Adrenal gland (tissue), 5 donors: ENCODE measurements at regions not wholly inside any gene's neighbourhood (a gene's known extent, or its start where the extent isn't known, plus 50 kb on each side); places are given as distances from the start of the nearest gene placed in this dataset.

Experiments used
- POLR2A ChIP-seq, 2 donors: fragments of 450-650 bp; IDR thresholded peaks; one replicate each; pipeline ENCODE4 v1.6.1; 2017; ENCODE audit warnings: antibody characterized with exemption in 2 of 2, mild to moderate bottlenecking in 2 of 2, moderate library complexity in 1 of 2
- TF ChIP-seq, protein P1 (sequence below), 6 experiments: fragments of 450-650 bp in 4 of 6; fragments of 200-600 bp in 2 of 6; sonication (generic) in 1 of 6; IDR thresholded peaks; 1 replicate in 5 of 6; 2 replicates in 1 of 6; pipeline versions ENCODE4 v1.5.1 to v1.8.0; 2016 to 2021; ENCODE audit warnings: antibody characterized with exemption in 6 of 6, mild to moderate bottlenecking in 2 of 6, moderate library complexity in 1 of 6
- donor health status: DM: no; HTN: no; CAD: no.

DNA sequence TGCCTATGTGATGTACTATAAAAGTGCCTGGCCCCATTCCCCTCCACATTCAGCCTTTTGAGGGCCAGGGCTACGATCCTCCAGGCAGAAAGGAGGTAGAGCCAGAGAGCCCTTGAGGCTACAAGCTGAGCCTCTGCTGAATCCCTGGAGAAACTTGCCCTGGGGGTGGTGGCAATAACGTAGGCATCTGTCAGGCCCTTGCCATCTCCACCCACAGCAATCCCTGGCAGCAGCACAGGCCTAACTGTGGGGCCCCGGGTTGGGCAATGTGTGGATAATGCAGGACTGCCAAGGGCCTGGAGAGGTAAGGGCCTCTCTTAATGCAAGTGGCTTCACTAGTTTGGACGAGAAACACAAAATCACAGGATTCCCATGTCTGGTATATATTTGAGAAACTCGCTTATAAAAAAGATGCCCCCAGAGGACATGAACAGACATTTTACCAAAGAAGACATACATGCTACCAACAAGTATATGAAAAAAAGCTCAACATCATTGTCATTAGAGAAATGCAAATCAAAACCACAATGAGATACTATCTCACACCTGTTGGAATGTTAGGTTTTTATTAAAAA lies 99.0 kb downstream of the QRSL1 start:
- TF ChIP-seq, protein P1, sequence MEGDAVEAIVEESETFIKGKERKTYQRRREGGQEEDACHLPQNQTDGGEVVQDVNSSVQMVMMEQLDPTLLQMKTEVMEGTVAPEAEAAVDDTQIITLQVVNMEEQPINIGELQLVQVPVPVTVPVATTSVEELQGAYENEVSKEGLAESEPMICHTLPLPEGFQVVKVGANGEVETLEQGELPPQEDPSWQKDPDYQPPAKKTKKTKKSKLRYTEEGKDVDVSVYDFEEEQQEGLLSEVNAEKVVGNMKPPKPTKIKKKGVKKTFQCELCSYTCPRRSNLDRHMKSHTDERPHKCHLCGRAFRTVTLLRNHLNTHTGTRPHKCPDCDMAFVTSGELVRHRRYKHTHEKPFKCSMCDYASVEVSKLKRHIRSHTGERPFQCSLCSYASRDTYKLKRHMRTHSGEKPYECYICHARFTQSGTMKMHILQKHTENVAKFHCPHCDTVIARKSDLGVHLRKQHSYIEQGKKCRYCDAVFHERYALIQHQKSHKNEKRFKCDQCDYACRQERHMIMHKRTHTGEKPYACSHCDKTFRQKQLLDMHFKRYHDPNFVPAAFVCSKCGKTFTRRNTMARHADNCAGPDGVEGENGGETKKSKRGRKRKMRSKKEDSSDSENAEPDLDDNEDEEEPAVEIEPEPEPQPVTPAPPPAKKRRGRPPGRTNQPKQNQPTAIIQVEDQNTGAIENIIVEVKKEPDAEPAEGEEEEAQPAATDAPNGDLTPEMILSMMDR (IDR thresholded peaks at IDR 0.05) = no peak
- no peak for TF ChIP-seq POLR2A (IDR thresholded peaks at IDR 0.05)
